ENCODE measurements at regions not wholly inside any gene's neighbourhood (a gene's known extent, or its start where the extent isn't known, plus 50 kb on each side); places are given as distances from the start of the nearest gene placed in this dataset.

- no peak for TF ChIP-seq EGR1 (IDR thresholded peaks at IDR 0.05; ENCODE audit: low read depth)
- no peak for TF ChIP-seq CTCF (IDR thresholded peaks at IDR 0.05 in 2 of 3, conservative IDR thresholded peaks at IDR 0.05 in 1 of 3; ENCODE audit: borderline replicate concordance in 1 of 3, insufficient read depth in 1 of 3, low read depth in 2 of 3, low read length in 2 of 3)
- TF ChIP-seq EZH2 (IDR thresholded peaks at IDR 0.05), result no peak
- no peak for TF ChIP-seq POLR2AphosphoS5 (IDR thresholded peaks at IDR 0.05; ENCODE audit: low read depth, low read length)
- TF ChIP-seq POLR2A (IDR thresholded peaks at IDR 0.05; ENCODE audit: borderline replicate concordance, extremely low read depth, insufficient read depth, insufficient read length), result no peak
- TF ChIP-seq TCF7L2 (IDR thresholded peaks at IDR 0.05; ENCODE audit: borderline replicate concordance, extremely low read depth, insufficient read depth, insufficient read length), result no peak
- no peak for TF ChIP-seq MAX (IDR thresholded peaks at IDR 0.05)
- TF ChIP-seq YY1 (IDR thresholded peaks at IDR 0.05; ENCODE audit: extremely low read depth, insufficient replicate concordance, low read depth, low read length), result no peak
These were observed 132.9 kb upstream of the AADACL2 start for GRCh38 chr3:151600783-151601182.

Measured in HCT116 (cell line).